LNCaP clone FGC (cell line): ENCODE measurements at regions not wholly inside any gene's neighbourhood (a gene's known extent, or its start where the extent isn't known, plus 50 kb on each side); places are given as distances from the start of the nearest gene placed in this dataset.
"Not testable (repeated sequence)": the region's sequence is repeated elsewhere in the genome, so short reads cannot be mapped to it uniquely, and the experiment has no call there.

Experiments used
- DNase-seq: peaks from one replicate; pipeline ENCODE4 v3.0.0-alpha.2; 2011; ENCODE audit warnings: low read depth
- H3K4me3 ChIP-seq: 2 replicates; pipeline ENCODE4 v1.5.1; 2011; ENCODE audit warnings: mild to moderate bottlenecking, low read depth, low read length, control low read depth
- CTCF ChIP-seq: IDR thresholded peaks from 2 replicates; pipeline ENCODE4 v1.5.1; 2012; ENCODE audit warnings: mild to moderate bottlenecking; ENCODE audit not compliant: control insufficient read depth, insufficient read depth; ENCODE audit errors: extremely low read depth

GRCh38 chr9:621201-621855, 220.2 kb upstream of the DMRT1 start:
- no peak for TF ChIP-seq CTCF
- H3K4me3 ChIP-seq, result no peak overlapping the region
- no peak for DNase-seq

GRCh38 chr9:624935-625500, 216.5 kb upstream of the DMRT1 start:
- DNase-seq, result no peak
- H3K4me3 ChIP-seq, result no peak overlapping the region
- TF ChIP-seq CTCF, result no peak

DNA sequence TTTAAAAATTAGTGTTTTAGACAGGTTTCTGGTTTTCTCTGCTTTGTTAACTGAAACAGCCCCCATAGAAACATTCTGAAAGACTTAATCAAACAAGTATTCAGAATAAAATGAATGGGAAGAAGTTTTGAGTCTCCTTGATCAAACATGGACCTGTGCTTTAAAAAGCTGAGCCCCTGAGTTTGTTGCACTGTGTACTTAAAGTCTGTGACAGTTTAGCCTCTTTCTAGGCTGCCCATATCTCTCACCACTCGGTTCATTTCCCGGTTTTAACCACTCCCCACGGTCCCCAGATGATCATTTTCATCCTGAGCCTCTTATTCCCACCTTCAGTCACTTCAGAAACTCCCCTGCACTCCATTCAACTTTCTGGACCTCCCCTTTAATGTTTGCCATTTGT, 215.9 kb upstream of the DMRT1 start:
- TF ChIP-seq CTCF, result no peak
- H3K4me3 ChIP-seq, result no peak overlapping the region

GRCh38 chr9:626114-626513, 215.4 kb upstream of the DMRT1 start:
- not testable (repeated sequence) for DNase-seq, H3K4me3 ChIP-seq

More for the DNA sequence above, 215.9 kb upstream of the DMRT1 start:
- DNase-seq, result no peak

- no peak overlapping the region for H3K4me3 ChIP-seq
- TF ChIP-seq CTCF, result no peak
- no peak for DNase-seq
Measured at GRCh38 chr9:626596-626995, 214.9 kb upstream of the DMRT1 start.

DNA sequence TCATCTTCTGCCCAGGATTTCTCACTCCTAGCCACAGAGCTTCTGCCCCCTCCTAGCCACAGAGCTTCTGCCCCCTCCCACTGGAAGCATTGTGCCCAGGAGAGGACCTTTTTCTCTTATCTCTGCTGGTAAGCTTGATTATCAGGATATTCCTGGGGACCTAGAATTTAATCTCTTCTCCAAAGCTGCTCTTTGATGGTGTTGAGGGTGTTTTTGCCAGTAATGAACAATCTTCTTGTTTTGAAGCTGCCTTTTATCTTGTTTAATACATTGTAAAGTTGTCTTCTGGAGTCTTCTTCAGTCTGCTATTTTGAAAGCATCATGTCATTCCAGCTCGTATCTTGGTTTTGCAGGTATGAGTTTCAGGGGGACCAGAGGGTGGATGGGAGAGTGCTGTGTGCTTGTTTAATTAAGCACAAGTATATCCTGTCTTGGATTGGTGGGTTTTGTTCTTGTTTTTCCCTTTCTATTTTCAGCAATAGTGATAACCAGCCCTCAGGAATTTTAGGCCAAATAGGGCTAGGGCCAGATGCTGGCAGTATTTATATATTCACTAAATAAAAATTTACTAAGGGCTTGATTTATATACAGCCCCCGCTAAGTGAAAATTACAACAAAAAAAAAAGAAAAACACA, 214.0 kb upstream of the DMRT1 start:
- H3K4me3 ChIP-seq, result no peak overlapping the region
- DNase-seq, result no peak

More for the DNA sequence above, 214.0 kb upstream of the DMRT1 start:
- TF ChIP-seq CTCF, result no peak
